Aorta (tissue), 5 donors: ENCODE measurements at regions not wholly inside any gene's neighbourhood (a gene's known extent, or its start where the extent isn't known, plus 50 kb on each side); places are given as distances from the start of the nearest gene placed in this dataset.
A peak's percentile ranks its signal among the peaks of the same experiment; 100 is the strongest.

Source experiments
- ATAC-seq: fragments of 200-7000 bp; cut with Tn5 transposase; one replicate; pipeline ENCODE4 v1.9.1; 2022; ENCODE audit warnings: moderate library complexity; ENCODE audit not compliant: low FRiP score
- DNase-seq, 2 donors: peaks; one replicate each; pipeline ENCODE4 v3.0.0-alpha.2; 2020
- H3K27ac ChIP-seq, 2 donors: one replicate each; pipeline ENCODE4 v1.5.1; 2013; ENCODE audit warnings: low read length in 2 of 2, mild to moderate bottlenecking in 2 of 2, moderate library complexity in 2 of 2, control low read depth in 1 of 2, inconsistent platforms in 1 of 2, low read depth in 1 of 2
- H3K27me3 ChIP-seq, 2 donors: one replicate each; pipeline ENCODE4 v1.6.1; 2013; ENCODE audit warnings: control low read depth in 1 of 2, low read length in 1 of 2, mild to moderate bottlenecking in 1 of 2, moderate library complexity in 1 of 2; ENCODE audit not compliant: insufficient read depth in 2 of 2, control insufficient read depth in 1 of 2
- H3K36me3 ChIP-seq, 2 donors: one replicate each; pipeline ENCODE4 v1.6.1; 2013; ENCODE audit warnings: control low read depth in 1 of 2, low read length in 1 of 2, mild to moderate bottlenecking in 1 of 2; ENCODE audit not compliant: insufficient read depth in 2 of 2, control insufficient read depth in 1 of 2
- H3K4me1 ChIP-seq, 2 donors: one replicate each; pipeline ENCODE4 v1.6.1; 2013; ENCODE audit warnings: low read length in 2 of 2, control low read depth in 1 of 2, mild to moderate bottlenecking in 1 of 2, moderate library complexity in 1 of 2; ENCODE audit not compliant: insufficient read depth in 2 of 2, control insufficient read depth in 1 of 2
- H3K4me3 ChIP-seq, 2 donors: one replicate each; pipeline ENCODE4 v1.5.1; 2013; ENCODE audit warnings: low read length in 2 of 2, control low read depth in 1 of 2, mild to moderate bottlenecking in 1 of 2
- H3K9me3 ChIP-seq: one replicate; pipeline ENCODE4 v1.6.1; 2013; ENCODE audit warnings: mild to moderate bottlenecking, low read length; ENCODE audit not compliant: control insufficient read depth
- WGBS, 2 donors: extraction: QIAGEN DNeasy Blood & Tissue Kit; methylation state at CpG; one replicate each; pipeline ENCODE4 v1.1.7; 2013; 5-methylcytosine and 5-hydroxymethylcytosine counted together
- intact Hi-C, 2 donors: fragments of 100-400 bp; cut with DNase I; formaldehyde crosslinking; loops; one replicate each; pipeline versions ENCODE4 v1.14.2 to v1.15.0; 2022
- donor health status: healthy with polysubstance abuse.
- donor health status: Bipolar disorder and iron deficiency.
- donor health status: DM: no; HTN: no; CAD: no.
- donor health status: DM: no; HTN: no; CAD: no.
- donor health status: DM: yes; HTN: yes; CAD: no.

DNA sequence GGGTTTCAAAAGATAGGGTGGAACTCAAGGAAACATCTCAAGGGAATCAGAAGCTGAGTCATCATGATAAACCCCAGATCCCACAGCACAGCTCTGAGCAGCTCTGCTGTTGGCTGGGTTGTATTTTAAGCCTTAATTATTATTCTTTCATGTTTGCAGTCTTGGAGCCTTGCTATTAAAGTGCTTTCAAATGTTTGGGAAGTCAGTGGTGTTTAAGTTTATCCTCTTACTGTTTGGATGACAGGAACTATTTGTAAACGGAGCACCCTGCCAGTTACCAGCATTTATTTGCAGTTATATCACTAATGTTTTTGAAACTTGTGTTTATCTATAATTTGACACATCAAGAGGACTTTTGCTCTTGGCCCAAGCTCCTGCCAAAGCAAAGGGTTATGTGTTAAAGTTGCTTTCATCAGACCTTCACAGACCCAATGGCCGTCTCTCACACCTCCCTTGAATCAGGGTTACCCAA is 141.1 kb upstream of the SPDL1 start:
- DNase-seq (no peak), ATAC-seq (peak; percentile 62)
- intact Hi-C loops: loop anchor here in 1 of 2 donors (5.0 kb wide), 1 partner anchor 55 kb away; no protein-coding TSS in a partner anchor
- 14 to 18% methylated on average over 2 of the region's 2 CpGs for WGBS, 2 donors
- no peak overlapping the region for H3K27ac ChIP-seq
- H3K4me3 ChIP-seq: no peak overlapping the region
- no peaks in the 10 kb centered on the region for H3K36me3 ChIP-seq
- H3K27me3 ChIP-seq: no peaks in the 10 kb centered on the region
- H3K4me1 ChIP-seq: no peaks in the 10 kb centered on the region
- H3K9me3 ChIP-seq: no peaks in the 10 kb centered on the region

DNA sequence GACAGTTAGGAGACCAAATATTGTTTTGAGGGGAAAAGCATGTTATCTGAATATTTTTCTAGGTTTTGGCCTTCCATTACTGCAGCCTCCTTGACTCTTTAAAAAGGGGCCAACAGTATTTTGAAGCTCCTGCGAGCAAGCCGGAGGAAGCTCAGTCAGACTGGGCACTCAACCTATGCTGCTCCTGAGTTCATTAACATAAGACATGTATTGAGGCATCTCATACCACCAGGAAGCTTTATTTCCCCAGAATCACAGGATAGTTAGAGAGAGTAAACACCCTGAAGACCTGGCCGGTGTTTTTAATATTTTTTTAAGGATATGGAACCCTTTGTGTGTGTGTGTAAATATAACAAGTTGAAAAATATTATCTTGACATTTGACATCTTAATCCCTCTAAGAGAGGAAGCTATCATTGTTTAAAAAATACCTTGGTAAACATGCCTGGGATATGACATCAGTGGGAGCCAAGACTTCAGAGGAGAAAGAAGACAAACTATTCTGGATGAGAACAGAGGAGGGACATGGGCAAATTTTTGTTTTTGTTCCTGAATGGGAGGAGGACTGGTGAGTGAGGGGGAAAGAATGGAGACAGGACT is 139.3 kb upstream of the SLIT3 start:
- H3K27ac ChIP-seq: no peak overlapping the region
- DNase-seq (no peak), ATAC-seq (no peak)
- H3K4me3 ChIP-seq: no peak overlapping the region
- intact Hi-C loops: loop anchor here in 1 of 2 donors (5.0 kb wide), 1 partner anchor 57 kb away; no protein-coding TSS in a partner anchor
- no peaks in the 10 kb centered on the region for H3K9me3 ChIP-seq
- H3K27me3 ChIP-seq: no peaks in the 10 kb centered on the region
- no peaks in the 10 kb centered on the region for H3K36me3 ChIP-seq
- WGBS, 2 donors: 56 to 58% methylated on average over 3 of the region's 3 CpGs
- H3K4me1 ChIP-seq: no peaks in the 10 kb centered on the region

DNA sequence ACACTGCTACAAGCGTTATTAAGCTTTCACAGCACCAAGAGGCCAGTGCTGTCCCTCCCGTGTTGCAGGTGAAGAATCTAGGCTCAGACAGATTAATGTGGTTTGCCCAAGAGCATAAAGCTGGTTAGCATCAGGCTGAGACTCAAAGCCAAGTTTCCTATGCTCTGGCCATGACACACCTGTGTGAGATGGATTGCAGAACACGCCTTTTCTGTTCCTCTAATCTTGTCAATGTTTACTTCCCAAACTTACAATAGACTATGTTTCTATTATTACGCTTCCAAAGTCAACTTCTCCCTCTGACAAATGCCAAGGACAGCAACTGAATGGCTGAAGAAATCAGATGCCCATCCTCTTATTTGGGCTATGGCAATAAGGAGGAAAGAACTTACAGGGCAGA is 138.4 kb upstream of the SLIT3 start:
- no peaks in the 10 kb centered on the region for H3K4me1 ChIP-seq
- DNase-seq (no peak), ATAC-seq (no peak)
- H3K9me3 ChIP-seq: no peaks in the 10 kb centered on the region
- no peak overlapping the region for H3K4me3 ChIP-seq
- no peaks in the 10 kb centered on the region for H3K27me3 ChIP-seq
- H3K27ac ChIP-seq: no peak overlapping the region
- intact Hi-C loops: no loop called here
- no peaks in the 10 kb centered on the region for H3K36me3 ChIP-seq
- WGBS, 2 donors: 58 to 61% methylated on average over 4 of the region's 4 CpGs

DNA sequence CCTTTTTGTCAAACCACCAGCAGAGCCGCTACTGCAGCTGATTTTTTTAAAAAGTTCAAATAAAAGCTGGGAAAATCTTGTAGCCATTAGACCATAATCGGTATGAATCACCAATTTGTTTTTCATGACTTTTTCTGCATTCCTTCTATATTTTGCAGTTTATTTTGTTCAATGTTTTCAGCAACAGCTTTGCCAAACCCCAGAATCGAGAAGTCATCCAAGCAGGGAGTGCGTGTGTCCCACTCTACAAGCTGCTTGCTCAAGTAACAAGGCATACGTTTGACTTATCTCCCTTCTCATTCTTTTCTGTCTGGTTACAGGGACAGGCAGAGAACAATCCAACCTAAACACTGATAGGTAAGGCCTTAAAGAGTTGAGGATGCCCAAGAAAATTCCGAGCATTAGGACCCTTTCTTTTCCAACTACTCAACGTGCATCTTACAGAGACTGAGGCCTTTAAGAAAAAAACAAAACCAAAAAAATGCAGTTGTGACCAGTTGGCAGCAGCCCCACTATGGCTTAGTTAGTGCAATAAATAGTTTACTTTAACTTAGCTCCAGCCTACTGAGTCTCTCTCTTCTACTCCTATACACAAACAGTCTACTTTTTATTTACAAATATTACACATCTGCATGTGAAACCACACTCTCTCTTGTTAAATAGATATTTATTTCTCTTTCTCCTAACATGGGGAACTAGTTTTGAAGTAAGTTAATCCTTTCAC is 134.7 kb upstream of the SLIT3 start:
- H3K9me3 ChIP-seq: no peaks in the 10 kb centered on the region
- no peak overlapping the region for H3K4me3 ChIP-seq
- H3K4me1 ChIP-seq: no peaks in the 10 kb centered on the region
- H3K27ac ChIP-seq: no peak overlapping the region
- no peaks in the 10 kb centered on the region for H3K27me3 ChIP-seq
- no peak for ATAC-seq
- no peaks in the 10 kb centered on the region for H3K36me3 ChIP-seq
- intact Hi-C loops: no loop called here
- DNase-seq: no peak
- WGBS, 2 donors: 52 to 53% methylated on average over 7 of the region's 7 CpGs

DNA sequence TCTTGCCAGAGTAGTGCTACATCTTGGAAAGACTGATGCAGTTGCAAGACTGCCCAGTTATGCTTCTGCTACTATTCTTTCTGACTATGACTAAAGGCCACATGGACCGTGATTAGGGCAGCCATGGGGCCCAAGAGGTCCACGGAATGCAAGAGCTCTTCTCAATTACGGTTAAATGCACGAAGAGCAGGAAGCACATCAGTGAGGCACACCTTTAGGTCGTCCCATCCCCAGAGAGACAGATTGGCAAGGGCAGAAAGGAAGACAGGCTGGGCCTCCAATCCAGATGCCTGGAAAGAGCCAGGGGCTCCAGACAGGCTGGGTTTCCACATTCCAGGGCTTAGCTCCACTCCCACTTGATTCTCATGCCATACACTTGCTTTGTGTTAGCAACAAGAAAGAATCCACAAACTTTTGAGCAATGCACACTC is 132.3 kb upstream of the SLIT3 start:
- ATAC-seq (no peak), DNase-seq (no peak)
- Histone ChIP-seq H3K4me3 (no peak overlapping the region), H3K27ac (no peak overlapping the region), H3K9me3 (no peaks in the 10 kb centered on the region), H3K36me3 (no peaks in the 10 kb centered on the region), H3K4me1 (no peaks in the 10 kb centered on the region), H3K27me3 (no peaks in the 10 kb centered on the region)
- WGBS, 2 donors: 72 to 76% methylated on average over 5 of the region's 5 CpGs
- intact Hi-C loops: no loop called here

DNA sequence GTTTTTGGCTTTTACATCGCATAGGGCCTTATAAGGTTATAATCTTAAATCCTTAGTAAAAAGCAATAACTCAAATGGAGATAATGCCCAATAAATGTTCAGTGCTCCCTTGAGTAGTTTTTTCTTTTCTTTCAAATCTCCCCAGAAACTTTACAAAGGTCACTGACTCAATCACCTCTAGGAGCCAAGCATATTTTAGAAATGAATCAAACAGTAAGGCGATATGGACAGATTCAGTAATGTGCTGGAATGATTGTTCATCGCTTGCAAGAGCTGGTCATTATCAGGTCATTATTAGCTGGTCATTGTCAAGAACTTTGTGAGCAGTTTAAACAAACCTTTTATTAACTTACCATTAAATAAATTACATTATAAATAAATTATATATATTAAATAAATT is 130.4 kb upstream of the SLIT3 start:
- no peak for ATAC-seq
- Histone ChIP-seq H3K27ac (no peak overlapping the region), H3K4me3 (no peak overlapping the region), H3K27me3 (no peaks in the 10 kb centered on the region), H3K36me3 (no peaks in the 10 kb centered on the region), H3K4me1 (no peaks in the 10 kb centered on the region), H3K9me3 (no peaks in the 10 kb centered on the region)
- 77 to 95% methylated on average over 3 of the region's 3 CpGs for WGBS, 2 donors
- DNase-seq: no peak
- intact Hi-C loops: no loop called here

DNA sequence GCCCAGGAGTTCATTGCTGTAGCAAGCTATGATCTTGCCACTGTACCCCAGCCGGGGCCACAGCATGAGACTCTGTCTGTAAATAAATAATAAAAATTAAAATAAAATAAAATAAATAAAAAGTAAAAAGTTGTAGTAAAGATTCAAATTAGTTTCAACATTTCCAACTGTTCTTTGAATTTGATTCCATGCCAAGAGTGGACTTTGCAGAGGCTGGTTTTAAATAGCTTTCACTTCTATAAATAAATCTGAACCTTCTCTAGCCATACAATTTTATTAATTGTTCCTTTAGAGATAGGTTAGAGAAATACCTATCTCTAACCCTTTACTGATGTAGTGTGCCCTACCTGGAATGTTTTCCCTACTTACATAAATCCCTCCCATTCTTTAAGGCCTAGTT is 129.7 kb upstream of the SLIT3 start:
- no peaks in the 10 kb centered on the region for H3K36me3 ChIP-seq
- 90 to 92% methylated on average over 1 of the region's 1 CpG for WGBS, 2 donors
- H3K27me3 ChIP-seq: no peaks in the 10 kb centered on the region
- H3K4me1 ChIP-seq: no peaks in the 10 kb centered on the region
- intact Hi-C loops: no loop called here
- H3K27ac ChIP-seq: no peak overlapping the region
- H3K9me3 ChIP-seq: no peaks in the 10 kb centered on the region
- DNase-seq (no peak), ATAC-seq (no peak)
- H3K4me3 ChIP-seq: no peak overlapping the region

DNA sequence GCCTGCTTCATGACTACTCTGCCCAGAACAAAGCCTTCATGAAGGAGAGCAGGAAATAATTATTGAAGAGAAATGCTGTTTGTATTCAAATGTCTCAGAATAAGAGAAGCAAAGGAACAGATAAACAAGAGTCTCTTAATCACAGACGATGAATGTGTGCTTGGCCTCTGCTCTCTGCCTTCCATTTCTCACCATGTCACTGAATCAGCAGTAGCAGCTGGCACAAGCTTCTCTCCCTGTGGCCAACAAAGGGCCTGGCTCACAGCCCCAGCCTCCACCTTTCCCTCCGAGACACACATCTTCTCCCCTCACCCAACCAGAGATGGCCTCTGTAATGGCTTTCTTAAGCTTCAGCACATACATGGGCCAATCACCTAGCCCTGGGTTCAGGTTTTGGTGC is 128.1 kb upstream of the SLIT3 start:
- ATAC-seq: no peak
- Histone ChIP-seq H3K9me3 (no peaks in the 10 kb centered on the region), H3K4me3 (no peak overlapping the region), H3K4me1 (no peaks in the 10 kb centered on the region), H3K27ac (no peak overlapping the region), H3K36me3 (no peaks in the 10 kb centered on the region), H3K27me3 (no peaks in the 10 kb centered on the region)
- 9 to 12% methylated on average over 2 of the region's 2 CpGs for WGBS, 2 donors
- no peak for DNase-seq
- intact Hi-C loops: no loop called here

DNA sequence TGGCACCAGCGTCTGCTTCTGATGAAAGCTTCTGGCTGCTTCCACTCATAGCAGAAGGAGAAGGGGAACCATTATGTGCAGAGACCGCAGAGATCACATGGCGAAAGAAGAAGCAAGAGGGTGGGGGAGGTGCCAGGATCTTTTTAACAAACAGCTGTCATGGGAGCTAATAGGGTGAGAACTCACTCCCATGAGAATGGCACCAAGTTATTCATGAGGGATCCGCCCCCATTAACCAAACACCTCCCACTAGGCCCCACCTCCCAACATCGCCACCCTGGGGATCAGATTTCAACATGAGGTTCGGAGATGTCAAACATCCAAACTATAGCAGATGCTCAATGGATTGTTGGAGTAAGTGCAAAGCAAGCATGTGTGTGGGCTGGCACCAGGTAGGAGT is 125.8 kb upstream of the SLIT3 start:
- 95% methylated on average over 6 of the region's 6 CpGs for WGBS, 2 donors
- DNase-seq (no peak), ATAC-seq (no peak)
- no peaks in the 10 kb centered on the region for H3K9me3 ChIP-seq
- intact Hi-C loops: no loop called here
- no peaks in the 10 kb centered on the region for H3K4me1 ChIP-seq
- H3K27ac ChIP-seq: no peak overlapping the region
- H3K4me3 ChIP-seq: no peak overlapping the region
- H3K27me3 ChIP-seq: no peaks in the 10 kb centered on the region
- no peaks in the 10 kb centered on the region for H3K36me3 ChIP-seq
